ENCODE measurements at regions not wholly inside any gene's neighbourhood (a gene's known extent, or its start where the extent isn't known, plus 50 kb on each side); places are given as distances from the start of the nearest gene placed in this dataset.
"Not testable (repeated sequence)": the region's sequence is repeated elsewhere in the genome, so short reads cannot be mapped to it uniquely, and the experiment has no call there.

GRCh38 chr1:121448851-121449250 is 264.1 kb downstream of the SRGAP2C start:
- Histone ChIP-seq H3K36me3 (ENCODE audit: low read depth, missing control alignments) (no peaks in the 10 kb centered on the region), H3K27ac (no peak overlapping the region), H3K9me3 (no peaks in the 10 kb centered on the region), H3K27me3 (no peaks in the 10 kb centered on the region), H3K4me3 (no peak overlapping the region), H3K4me1 (no peaks in the 10 kb centered on the region)
- WGBS, 2 donors = 79 to 86% methylated on average over 2 of the region's 2 CpGs
- intact Hi-C loops (cut with DNase I; ENCODE audit: low total_unique reads) = no loop called here
- TF ChIP-seq CTCF (IDR thresholded peaks at IDR 0.05) (no peak), POLR2A (IDR thresholded peaks at IDR 0.05) (no peak)
- no peak for DNase-seq

GRCh38 chr1:121452484-121452883 is 267.7 kb downstream of the SRGAP2C start:
- Histone ChIP-seq H3K27ac (no peak overlapping the region), H3K27me3 (no peaks in the 10 kb centered on the region), H3K36me3 (ENCODE audit: low read depth, missing control alignments) (no peaks in the 10 kb centered on the region), H3K4me3 (no peak overlapping the region), H3K9me3 (no peaks in the 10 kb centered on the region), H3K4me1 (no peaks in the 10 kb centered on the region)
- intact Hi-C loops (cut with DNase I; ENCODE audit: low total_unique reads) = no loop called here
- DNase-seq = no peak
- WGBS, 2 donors = 94 to 96% methylated on average over 1 of the region's 1 CpG
- no peak for TF ChIP-seq CTCF (IDR thresholded peaks at IDR 0.05)
- no peak for TF ChIP-seq POLR2A (IDR thresholded peaks at IDR 0.05)

- DNase-seq = no peak
- no peaks in the 10 kb centered on the region for H3K36me3 ChIP-seq (ENCODE audit: low read depth, missing control alignments)
- no peaks in the 10 kb centered on the region for H3K27me3 ChIP-seq
- no peaks in the 10 kb centered on the region for H3K9me3 ChIP-seq
- WGBS, 2 donors = 65 to 67% methylated on average over 2 of the region's 2 CpGs
- intact Hi-C loops (cut with DNase I; ENCODE audit: low total_unique reads) = no loop called here
- no peak overlapping the region for H3K4me3 ChIP-seq
- H3K4me1 ChIP-seq = no peaks in the 10 kb centered on the region
- no peak overlapping the region for H3K27ac ChIP-seq
- TF ChIP-seq CTCF (IDR thresholded peaks at IDR 0.05) = no peak
- no peak for TF ChIP-seq POLR2A (IDR thresholded peaks at IDR 0.05)
Measured at GRCh38 chr1:121458291-121459048, 273.7 kb downstream of the SRGAP2C start.

- H3K4me3 ChIP-seq = no peak overlapping the region
- no peak overlapping the region for H3K27ac ChIP-seq
- WGBS, 2 donors = 71 to 72% methylated on average over 2 of the region's 2 CpGs
- no peaks in the 10 kb centered on the region for H3K36me3 ChIP-seq (ENCODE audit: low read depth, missing control alignments)
- TF ChIP-seq CTCF (IDR thresholded peaks at IDR 0.05) (no peak), POLR2A (IDR thresholded peaks at IDR 0.05) (no peak)
- no peak for DNase-seq
- intact Hi-C loops (cut with DNase I; ENCODE audit: low total_unique reads) = no loop called here
- no peaks in the 10 kb centered on the region for H3K27me3 ChIP-seq
- H3K9me3 ChIP-seq = no peaks in the 10 kb centered on the region
- H3K4me1 ChIP-seq = no peaks in the 10 kb centered on the region
Measured at GRCh38 chr1:121459235-121459634, 274.5 kb downstream of the SRGAP2C start.

GRCh38 chr1:121469395-121469794 is 284.6 kb downstream of the SRGAP2C start:
- DNase-seq; H3K27ac ChIP-seq; H3K4me3 ChIP-seq; H3K9me3 ChIP-seq; H3K27me3 ChIP-seq; H3K4me1 ChIP-seq; H3K36me3 ChIP-seq (ENCODE audit: low read depth, missing control alignments); intact Hi-C loops (cut with DNase I; ENCODE audit: low total_unique reads): not testable (repeated sequence)
- WGBS, 2 donors = 66 to 79% methylated on average over 1 of the region's 1 CpG

- H3K27ac ChIP-seq; H3K36me3 ChIP-seq (ENCODE audit: low read depth, missing control alignments); H3K4me3 ChIP-seq; DNase-seq; H3K4me1 ChIP-seq; H3K27me3 ChIP-seq; H3K9me3 ChIP-seq; intact Hi-C loops (cut with DNase I; ENCODE audit: low total_unique reads): not testable (repeated sequence)
- 69 to 81% methylated on average over 2 of the region's 2 CpGs for WGBS, 2 donors
Measured at GRCh38 chr1:121470401-121470800, 285.6 kb downstream of the SRGAP2C start.

Data from testis (tissue), 2 donors.